SK-N-SH treated with all-trans-retinoic acid at 6 μM for 48 hours (cell line): ENCODE measurements at regions not wholly inside any gene's neighbourhood (a gene's known extent, or its start where the extent isn't known, plus 50 kb on each side); places are given as distances from the start of the nearest gene placed in this dataset.

Experiments used
- POU6F1 ChIP-seq: fragments of 250-450 bp; sonication (Bioruptor Pico); IDR thresholded peaks from 2 replicates; pipeline ENCODE4 v1.8.0; 2021; ENCODE audit warnings: low read depth, mild to moderate bottlenecking, moderate library complexity, borderline replicate concordance
- SNAI2 ChIP-seq: fragments of 250-450 bp; sonication (Bioruptor Pico); IDR thresholded peaks from 2 replicates; pipeline ENCODE4 v1.5.0; 2020; ENCODE audit warnings: mild to moderate bottlenecking, moderate library complexity
- ZNF8 ChIP-seq: fragments of 450-650 bp; formaldehyde crosslinking; IDR thresholded peaks from 2 replicates; pipeline ENCODE4 v1.5.0; 2020; ENCODE audit warnings: mild to moderate bottlenecking, moderate library complexity

- no peak for TF ChIP-seq POU6F1 (CRISPR knock-in tag)
- TF ChIP-seq SNAI2 (CRISPR knock-in tag), result no peak
- no peak for TF ChIP-seq ZNF8 (CRISPR knock-in tag)
These were observed 191.8 kb downstream of the OPA1 start for GRCh38 chr3:193784822-193785221.
